KG1 (cell line): ENCODE measurements at regions not wholly inside any gene's neighbourhood (a gene's known extent, or its start where the extent isn't known, plus 50 kb on each side); places are given as distances from the start of the nearest gene placed in this dataset.
"Not testable (repeated sequence)": the region's sequence is repeated elsewhere in the genome, so short reads cannot be mapped to it uniquely, and the experiment has no call there.

Source experiments
- DNase-seq: peaks from one replicate; lab custom pipeline; 2025; lab: John Stamatoyannopoulos, UW

DNA sequence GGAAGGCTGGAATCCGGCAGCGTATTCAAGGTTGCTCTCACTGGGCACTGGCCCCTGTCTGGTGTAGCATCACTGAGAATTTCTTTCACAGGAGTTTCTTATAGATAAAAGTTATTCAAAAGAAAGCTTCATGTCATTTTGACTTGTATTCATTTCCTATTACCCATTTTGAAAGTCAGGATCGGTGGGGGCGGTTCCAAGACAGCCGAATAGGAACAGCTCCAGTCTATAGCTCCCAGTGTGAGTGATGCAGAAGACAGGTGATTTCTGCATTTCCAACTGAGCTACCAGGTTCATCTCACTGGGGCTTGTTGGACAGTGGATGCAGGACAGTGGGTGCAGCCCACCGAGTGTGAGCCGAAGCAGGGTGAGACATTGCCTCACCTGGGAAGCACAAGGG is 51.5 kb upstream of the CDC42EP3 start:
- DNase-seq, result not testable (repeated sequence)

- no peak for DNase-seq
Observed at GRCh38 chr2:37730037-37730818, 58.8 kb upstream of the CDC42EP3 start.

DNA sequence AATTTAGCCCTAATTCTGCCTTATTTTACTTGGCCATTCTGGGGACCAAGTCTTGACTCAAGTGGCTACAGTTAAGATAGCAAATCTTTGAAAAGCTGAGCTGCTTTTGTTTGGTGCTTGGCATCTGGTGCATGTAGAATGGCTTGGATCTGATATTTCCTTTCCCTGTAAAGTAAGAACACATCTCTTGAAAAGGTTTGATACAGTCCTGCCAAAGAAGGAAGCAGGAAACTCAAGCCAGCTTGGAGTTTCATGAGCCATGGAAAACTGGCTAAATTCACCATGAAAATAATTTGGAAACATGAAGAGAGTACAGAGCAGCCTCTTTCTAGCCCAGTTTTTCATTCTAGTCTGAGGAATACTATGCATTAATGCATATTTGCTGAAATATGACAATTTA is 61.0 kb upstream of the CDC42EP3 start:
- not testable (repeated sequence) for DNase-seq

DNA sequence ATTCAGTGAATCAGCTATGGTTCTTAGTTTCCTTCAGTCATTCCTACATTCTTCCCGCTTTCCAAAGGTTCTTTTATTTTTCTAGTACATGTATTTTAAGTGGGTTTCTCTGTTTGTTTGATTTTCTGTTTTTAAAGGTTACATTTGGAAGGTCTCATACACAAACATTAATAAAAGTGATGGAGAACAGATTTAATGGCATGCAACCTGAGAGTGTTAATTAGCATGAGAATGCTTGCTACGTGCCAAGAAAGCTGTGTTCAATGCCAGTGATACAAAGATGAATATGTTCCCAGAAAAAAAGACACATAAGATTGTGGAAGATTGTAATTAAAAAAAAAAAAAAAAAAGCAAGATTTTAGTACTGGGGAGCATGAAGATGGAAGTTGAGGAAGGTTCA is 61.8 kb upstream of the CDC42EP3 start:
- DNase-seq, result no peak

GRCh38 chr2:37733955-37734354 is 62.5 kb upstream of the CDC42EP3 start:
- DNase-seq, result not testable (repeated sequence)

GRCh38 chr2:37734891-37735523 is 63.6 kb upstream of the CDC42EP3 start:
- DNase-seq, result not testable (repeated sequence)

- not testable (repeated sequence) for DNase-seq
Observed at GRCh38 chr2:37735524-37735910, 64.1 kb upstream of the CDC42EP3 start.

- DNase-seq, result no peak
Observed at GRCh38 chr2:37737507-37737906, 66.1 kb upstream of the CDC42EP3 start.

GRCh38 chr2:37738266-37738885 is 66.9 kb upstream of the CDC42EP3 start:
- DNase-seq, result no peak

- no peak for DNase-seq
Observed at GRCh38 chr2:37739153-37739552, 67.7 kb upstream of the CDC42EP3 start.

GRCh38 chr2:37740164-37740739 is 68.8 kb upstream of the CDC42EP3 start:
- DNase-seq, result no peak

DNA sequence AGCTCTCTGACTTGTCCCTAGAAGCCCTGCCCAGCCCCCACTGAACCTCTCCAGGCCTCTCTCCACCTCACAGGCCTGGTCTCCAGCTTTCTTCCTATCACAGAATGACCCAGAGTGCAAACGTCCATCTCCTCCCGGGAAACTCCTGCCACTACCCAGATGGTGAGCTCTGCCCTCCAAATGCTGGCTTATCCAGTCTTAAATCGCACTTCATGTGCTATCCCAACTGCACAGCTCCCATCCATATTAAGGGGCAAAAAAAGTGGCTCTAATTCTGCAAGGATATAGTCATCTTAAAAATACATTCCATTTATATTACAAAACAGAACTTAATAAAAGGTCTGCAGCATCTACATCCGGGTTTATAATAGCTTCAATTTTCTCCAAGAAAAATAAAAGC is 70.8 kb upstream of the CDC42EP3 start:
- no peak for DNase-seq

DNA sequence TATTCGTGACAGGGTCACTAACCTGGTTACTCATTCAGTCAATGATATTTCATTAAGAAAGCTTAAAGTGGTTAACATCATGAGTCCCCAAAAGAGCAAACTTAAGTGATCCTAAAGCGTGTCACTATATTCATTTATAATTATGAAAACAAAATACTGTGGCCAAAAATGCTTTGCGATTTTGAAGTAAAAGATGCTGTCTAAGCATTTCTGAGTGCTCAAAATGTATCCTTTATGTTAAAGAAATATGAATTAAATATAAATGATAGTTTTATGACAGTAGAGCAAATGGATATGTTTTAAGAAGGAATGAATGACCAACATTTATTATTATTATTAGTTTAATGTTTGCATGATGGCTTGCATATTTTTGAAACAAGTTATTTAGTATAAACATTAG is 72.6 kb upstream of the CDC42EP3 start:
- DNase-seq, result no peak

- not testable (repeated sequence) for DNase-seq
Observed at GRCh38 chr2:37744961-37745360, 73.5 kb upstream of the CDC42EP3 start.

DNA sequence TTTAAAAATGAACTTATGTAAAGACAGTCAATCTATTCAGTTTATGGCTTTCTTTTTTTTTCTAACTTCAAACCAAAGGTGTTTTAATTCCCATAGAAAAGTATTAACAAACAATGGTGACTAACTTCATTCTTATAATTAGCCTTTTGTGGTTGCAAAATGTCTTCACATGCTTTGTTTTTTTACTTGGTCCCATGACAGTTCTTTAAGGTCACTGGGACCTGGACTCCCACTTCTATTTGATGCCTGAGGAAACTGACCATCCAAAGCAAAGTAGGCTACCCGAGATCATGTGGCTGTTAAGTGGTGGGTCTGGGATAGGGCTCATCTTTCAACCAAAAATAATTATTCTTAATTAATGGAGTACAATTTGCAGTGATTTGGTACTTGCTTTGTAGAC is 74.6 kb upstream of the CDC42EP3 start:
- DNase-seq, result not testable (repeated sequence)

DNA sequence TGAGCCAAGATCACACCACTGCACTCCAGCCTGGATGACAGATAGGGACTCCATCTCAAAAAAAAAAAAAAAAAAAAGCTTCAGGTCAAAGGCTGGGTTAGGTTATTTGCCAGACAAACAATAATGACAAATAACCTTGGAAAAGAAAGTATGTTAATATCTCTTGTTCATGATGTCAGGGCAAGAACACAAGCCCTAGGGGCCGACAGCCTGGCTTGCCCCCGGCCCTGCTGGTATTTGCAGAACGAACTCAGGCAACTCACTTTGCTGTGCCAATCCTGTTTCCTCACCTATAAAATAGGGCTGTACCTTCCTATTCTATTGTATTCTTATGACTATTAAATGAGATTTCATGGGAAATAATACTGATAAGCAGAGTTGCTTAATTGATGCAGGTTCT is 75.4 kb upstream of the CDC42EP3 start:
- DNase-seq, result no peak

DNA sequence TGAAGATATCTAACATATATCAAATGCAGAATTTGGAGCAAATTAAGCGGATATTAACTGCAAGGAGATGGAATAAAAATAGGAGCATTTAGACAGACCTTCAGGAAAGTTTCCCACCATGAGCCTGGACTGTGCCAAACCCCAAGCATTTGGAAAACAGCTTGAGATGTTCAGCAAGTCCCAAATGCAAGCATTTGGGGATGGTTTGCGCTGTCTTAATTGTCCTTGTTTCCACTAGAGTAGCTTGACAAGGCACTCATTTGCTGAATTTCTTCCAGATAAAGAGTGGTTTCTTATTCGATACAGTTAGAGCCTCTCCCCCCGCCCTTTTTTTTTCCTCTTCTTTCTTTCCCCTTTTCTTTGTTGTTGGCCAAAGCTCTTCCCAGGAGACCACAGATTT is 77.1 kb upstream of the CDC42EP3 start:
- no peak for DNase-seq

DNA sequence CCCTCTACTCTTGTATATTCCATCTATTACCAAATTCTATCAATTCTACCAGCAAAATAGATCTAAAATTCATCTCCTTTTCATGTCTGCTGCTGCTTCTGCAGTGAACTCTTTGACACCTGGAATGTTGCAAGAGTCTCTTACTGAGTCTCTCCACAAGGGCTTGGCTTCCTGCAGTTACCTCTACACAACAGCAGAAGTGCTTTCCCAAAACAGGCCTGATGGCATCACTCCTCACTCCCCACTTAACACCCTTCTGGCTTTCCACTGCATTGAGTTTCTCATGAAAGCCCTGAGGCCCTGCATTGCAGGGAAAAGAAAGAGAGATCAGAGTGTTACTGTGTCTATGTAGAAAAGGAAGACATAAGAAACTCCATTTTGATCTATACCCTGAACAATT is 78.8 kb upstream of the CDC42EP3 start:
- DNase-seq, result not testable (repeated sequence)

DNA sequence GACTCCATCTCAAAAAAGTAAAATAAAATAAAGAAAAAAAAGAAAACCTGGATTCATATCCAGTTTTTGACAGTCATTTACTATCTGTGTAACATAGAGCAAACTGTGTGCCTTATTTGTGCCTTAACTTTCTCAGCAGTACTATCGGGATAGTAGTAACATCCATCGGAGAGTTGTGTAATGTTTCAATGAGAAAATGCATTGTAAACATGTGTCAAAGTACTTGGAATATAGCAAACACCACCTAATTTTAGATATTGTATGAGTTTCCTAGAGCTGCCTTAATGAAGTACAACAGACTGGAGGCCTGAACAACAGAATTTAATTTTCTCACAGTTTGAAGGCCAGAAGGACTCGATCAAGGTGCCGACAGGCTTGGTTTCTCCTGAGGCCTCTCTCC is 81.3 kb upstream of the CDC42EP3 start:
- DNase-seq, result no peak

- DNase-seq, result no peak
Observed at GRCh38 chr2:37753758-37754157, 82.3 kb upstream of the CDC42EP3 start.

DNA sequence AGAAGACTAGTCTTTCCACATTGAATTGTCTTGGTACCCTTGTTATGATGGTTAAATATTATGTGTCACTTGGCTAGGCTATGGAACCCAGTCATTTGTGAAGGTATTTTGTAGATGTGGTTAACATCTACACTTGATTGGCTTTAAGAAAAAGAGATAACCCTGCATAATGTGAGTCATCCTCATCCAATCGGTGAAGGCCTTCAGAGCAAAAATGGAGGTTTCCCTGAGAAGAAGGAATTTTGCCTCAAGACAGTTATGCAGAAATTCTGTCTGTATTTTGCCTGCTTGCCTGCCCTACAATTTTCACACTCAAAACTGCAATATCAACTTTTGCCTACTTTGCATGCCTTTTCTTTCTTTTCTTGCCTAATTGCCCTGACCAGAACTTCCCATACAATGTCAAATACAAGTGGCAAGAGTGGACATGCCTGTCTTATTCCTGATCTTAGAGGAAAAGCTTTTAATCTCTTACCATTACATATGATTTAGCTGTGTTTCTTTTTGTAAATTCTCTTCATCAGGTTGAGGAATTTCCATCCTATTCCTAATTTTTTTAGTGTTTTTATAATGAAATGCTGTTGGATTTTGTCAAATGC is 84.6 kb upstream of the CDC42EP3 start:
- DNase-seq, result not testable (repeated sequence)

DNA sequence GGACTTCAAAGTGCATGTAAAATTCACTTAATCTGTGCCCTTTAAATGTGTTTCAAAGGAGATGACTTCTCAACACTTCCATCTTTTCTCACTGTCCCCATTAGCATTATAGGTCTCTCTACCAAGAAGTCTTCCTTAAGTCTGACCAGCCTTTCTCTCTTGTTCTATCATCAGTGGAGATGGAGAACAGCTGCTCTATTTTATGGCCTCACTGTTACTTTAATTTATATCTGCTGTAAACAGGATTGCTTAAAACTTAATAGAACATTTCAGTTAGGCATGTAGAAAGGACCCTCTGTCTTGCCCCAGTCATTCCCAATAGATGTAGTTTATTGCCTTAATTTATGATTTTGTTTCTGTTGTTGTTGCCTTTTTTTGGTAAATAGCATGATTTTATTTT is 86.0 kb upstream of the CDC42EP3 start:
- not testable (repeated sequence) for DNase-seq
